MM.1S (cell line): ENCODE measurements at regions not wholly inside any gene's neighbourhood (a gene's known extent, or its start where the extent isn't known, plus 50 kb on each side); places are given as distances from the start of the nearest gene placed in this dataset.
"Not testable (repeated sequence)": the region's sequence is repeated elsewhere in the genome, so short reads cannot be mapped to it uniquely, and the experiment has no call there.

Experiments
- DNase-seq: peaks from one replicate; pipeline ENCODE4 v3.0.0-alpha.2; 2015
- H2AFZ ChIP-seq: fragments of 300-600 bp; sonication (generic); 2 replicates; pipeline ENCODE4 v1.6.0; 2016; ENCODE audit warnings: antibody characterized with exemption, low read length
- H3F3A ChIP-seq: fragments of 300-600 bp; sonication (generic); 2 replicates; pipeline ENCODE4 v1.6.1; 2016; ENCODE audit warnings: mild to moderate bottlenecking, antibody characterized with exemption, low read length, moderate library complexity, mixed read lengths; ENCODE audit not compliant: insufficient read depth
- H3K27ac ChIP-seq: fragments of 300-600 bp; sonication (generic); 2 replicates; pipeline ENCODE4 v1.5.1; 2016; ENCODE audit warnings: mild to moderate bottlenecking, low read length
- H3K27me3 ChIP-seq: fragments of 300-600 bp; sonication (generic); replicated peaks from 2 replicates; pipeline ENCODE4 v1.6.0; 2016; ENCODE audit warnings: low read length; ENCODE audit not compliant: insufficient read depth
- H3K36me3 ChIP-seq: fragments of 300-600 bp; sonication (generic); replicated peaks from 2 replicates; pipeline ENCODE4 v1.6.1; 2016; ENCODE audit warnings: mild to moderate bottlenecking, low read length, mixed read lengths; ENCODE audit not compliant: insufficient read depth
- H3K4me1 ChIP-seq: fragments of 300-600 bp; sonication (generic); 2 replicates; pipeline ENCODE4 v1.6.1; 2016; ENCODE audit warnings: low read length, mixed read lengths
- H3K4me2 ChIP-seq: fragments of 300-600 bp; sonication (generic); 2 replicates; pipeline ENCODE4 v1.6.0; 2016; ENCODE audit warnings: low read depth, low read length
- H3K4me3 ChIP-seq: fragments of 300-600 bp; sonication (generic); 2 replicates; pipeline ENCODE4 v1.5.1; 2016; ENCODE audit warnings: low read length, mixed read lengths
- H3K79me2 ChIP-seq: fragments of 300-600 bp; sonication (generic); 2 replicates; pipeline ENCODE4 v1.6.1; 2016; ENCODE audit warnings: mixed run types, low read length, mixed read lengths
- H3K9ac ChIP-seq: fragments of 300-600 bp; sonication (generic); 2 replicates; pipeline ENCODE4 v1.6.1; 2016; ENCODE audit warnings: low read length, mixed read lengths
- H3K9me2 ChIP-seq: fragments of 300-600 bp; sonication (generic); replicated peaks from 2 replicates; pipeline ENCODE4 v1.6.1; 2016; ENCODE audit warnings: mild to moderate bottlenecking, low read length, mixed read lengths; ENCODE audit not compliant: insufficient read depth
- H3K9me3 ChIP-seq: fragments of 300-600 bp; sonication (generic); replicated peaks from 2 replicates; pipeline ENCODE4 v1.6.1; 2016; ENCODE audit warnings: mild to moderate bottlenecking, low read length, mixed read lengths; ENCODE audit not compliant: insufficient read depth
- H4K20me1 ChIP-seq: fragments of 300-600 bp; sonication (generic); 2 replicates; pipeline ENCODE4 v1.6.1; 2016; ENCODE audit warnings: mild to moderate bottlenecking, low read length, moderate library complexity, mixed read lengths; ENCODE audit not compliant: insufficient read depth
- EZH2 ChIP-seq: fragments of 300-600 bp; sonication (generic); optimal IDR thresholded peaks from 2 replicates; pipeline ENCODE3; 2017; ENCODE audit warnings: low read depth, mild to moderate bottlenecking, antibody characterized with exemption, low read length, mixed read lengths
- EZH2phosphoT487 ChIP-seq: fragments of 300-600 bp; sonication (generic); IDR thresholded peaks from 2 replicates; pipeline ENCODE4 v1.6.1; 2018; ENCODE audit warnings: antibody characterized with exemption, low read length
- TF ChIP-seq, protein P1 (sequence below): fragments of 300-600 bp; sonication (generic); IDR thresholded peaks from 2 replicates; pipeline ENCODE4 v1.5.1; 2016; ENCODE audit warnings: antibody characterized with exemption, low read length, mixed read lengths

DNA sequence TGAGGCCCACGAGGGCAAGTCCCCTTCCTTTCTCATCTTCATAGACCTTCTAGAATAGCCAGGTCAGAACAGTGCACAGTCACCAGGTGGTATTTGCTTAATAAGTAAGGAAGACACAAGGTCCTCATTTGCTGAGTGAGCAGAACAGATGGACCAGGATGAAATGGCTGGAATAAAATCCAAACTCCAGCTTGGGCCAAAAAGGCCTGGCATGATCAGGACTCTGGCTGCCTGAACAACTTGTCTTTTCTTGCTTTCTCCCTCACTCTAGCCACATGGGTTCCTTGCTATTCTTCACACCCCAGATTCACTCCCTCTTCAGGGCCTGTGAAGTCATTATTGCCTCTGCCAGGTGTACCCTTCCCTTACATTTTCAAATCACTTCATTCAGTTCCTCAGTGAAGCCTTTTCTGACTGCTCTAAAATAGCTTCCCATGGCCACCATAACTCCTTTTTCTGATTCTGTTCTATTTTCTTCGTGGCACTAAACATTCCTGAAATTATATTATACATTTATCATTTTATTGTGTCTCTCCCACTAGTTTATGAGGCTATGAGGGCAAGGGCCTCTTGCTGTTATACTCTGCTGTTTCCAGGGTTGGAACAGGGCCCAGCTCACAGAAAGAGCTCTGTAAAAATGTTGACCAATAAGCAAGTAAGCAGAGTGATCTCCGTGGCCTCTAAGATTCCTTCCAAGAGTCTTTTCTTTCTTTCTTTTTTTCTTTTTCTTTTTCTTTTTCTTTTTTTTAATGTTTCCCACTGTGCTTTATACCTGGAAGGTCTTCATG is 150.8 kb downstream of the TTC8 start:
- Histone ChIP-seq H3K27ac (no peak overlapping the region), H3K9me2 (no peaks in the 10 kb centered on the region), H3K79me2 (no peaks in the 10 kb centered on the region), H3K36me3 (no peaks in the 10 kb centered on the region), H3K4me3 (no peak overlapping the region), H3F3A (no peaks in the 10 kb centered on the region), H2AFZ (no peak overlapping the region), H3K4me2 (no peak overlapping the region), H3K4me1 (no peaks in the 10 kb centered on the region), H3K9me3 (no peaks in the 10 kb centered on the region), H4K20me1 (no peaks in the 10 kb centered on the region), H3K9ac (no peak overlapping the region), H3K27me3 (no peaks in the 10 kb centered on the region)
- no peak for DNase-seq
- TF ChIP-seq, protein P1, sequence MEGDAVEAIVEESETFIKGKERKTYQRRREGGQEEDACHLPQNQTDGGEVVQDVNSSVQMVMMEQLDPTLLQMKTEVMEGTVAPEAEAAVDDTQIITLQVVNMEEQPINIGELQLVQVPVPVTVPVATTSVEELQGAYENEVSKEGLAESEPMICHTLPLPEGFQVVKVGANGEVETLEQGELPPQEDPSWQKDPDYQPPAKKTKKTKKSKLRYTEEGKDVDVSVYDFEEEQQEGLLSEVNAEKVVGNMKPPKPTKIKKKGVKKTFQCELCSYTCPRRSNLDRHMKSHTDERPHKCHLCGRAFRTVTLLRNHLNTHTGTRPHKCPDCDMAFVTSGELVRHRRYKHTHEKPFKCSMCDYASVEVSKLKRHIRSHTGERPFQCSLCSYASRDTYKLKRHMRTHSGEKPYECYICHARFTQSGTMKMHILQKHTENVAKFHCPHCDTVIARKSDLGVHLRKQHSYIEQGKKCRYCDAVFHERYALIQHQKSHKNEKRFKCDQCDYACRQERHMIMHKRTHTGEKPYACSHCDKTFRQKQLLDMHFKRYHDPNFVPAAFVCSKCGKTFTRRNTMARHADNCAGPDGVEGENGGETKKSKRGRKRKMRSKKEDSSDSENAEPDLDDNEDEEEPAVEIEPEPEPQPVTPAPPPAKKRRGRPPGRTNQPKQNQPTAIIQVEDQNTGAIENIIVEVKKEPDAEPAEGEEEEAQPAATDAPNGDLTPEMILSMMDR = no peak
- TF ChIP-seq EZH2phosphoT487 (no peak), EZH2 (no peak)

DNA sequence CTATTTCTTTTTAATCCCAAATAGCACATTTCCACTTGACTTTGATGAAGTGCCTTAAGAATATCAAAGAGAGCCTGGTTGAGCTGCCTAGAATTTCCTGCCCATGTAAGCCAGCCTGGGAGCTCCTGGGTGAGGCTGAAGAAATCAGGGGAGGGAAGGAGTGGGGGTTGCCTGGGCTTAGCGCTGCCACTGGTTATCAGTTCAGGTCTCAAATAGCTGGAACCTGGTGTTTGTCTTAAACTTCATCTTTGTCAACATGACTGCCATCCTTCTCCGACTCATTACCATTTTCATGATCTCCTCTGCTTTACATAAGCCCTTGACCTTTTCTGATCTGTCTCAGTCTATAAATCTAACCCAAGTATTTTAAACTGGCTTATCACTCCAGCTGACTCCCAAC is 151.5 kb downstream of the TTC8 start:
- no peaks in the 10 kb centered on the region for H3K4me1 ChIP-seq
- no peaks in the 10 kb centered on the region for H3K9me2 ChIP-seq
- no peak overlapping the region for H3K9ac ChIP-seq
- TF ChIP-seq EZH2 = no peak
- TF ChIP-seq, protein P1 = no peak
- TF ChIP-seq EZH2phosphoT487 = no peak
- no peaks in the 10 kb centered on the region for H3K36me3 ChIP-seq
- no peaks in the 10 kb centered on the region for H3F3A ChIP-seq
- H3K79me2 ChIP-seq = no peaks in the 10 kb centered on the region
- no peak overlapping the region for H3K4me3 ChIP-seq
- no peak for DNase-seq
- no peaks in the 10 kb centered on the region for H3K27me3 ChIP-seq
- H3K9me3 ChIP-seq = no peaks in the 10 kb centered on the region
- H4K20me1 ChIP-seq = no peaks in the 10 kb centered on the region
- H3K4me2 ChIP-seq = no peak overlapping the region
- no peak overlapping the region for H3K27ac ChIP-seq
- no peak overlapping the region for H2AFZ ChIP-seq

DNA sequence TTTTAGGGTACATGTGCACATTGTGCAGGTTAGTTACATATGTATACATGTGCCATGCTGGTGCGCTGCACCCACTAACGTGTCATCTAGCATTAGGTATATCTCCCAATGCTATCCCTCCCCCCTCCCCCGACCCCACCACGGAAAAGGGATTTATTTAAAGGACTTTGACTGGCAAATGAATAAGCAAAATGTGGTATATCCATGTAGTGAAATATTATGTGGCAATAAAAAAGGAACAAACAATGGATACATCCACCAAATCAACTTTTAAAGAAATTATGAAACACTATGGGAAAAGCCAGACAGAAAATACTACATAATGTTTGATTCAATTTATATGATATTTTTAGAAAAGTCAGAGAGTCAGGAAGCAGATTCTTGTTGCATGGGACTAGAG is 156.5 kb downstream of the TTC8 start:
- H3K9me2 ChIP-seq, H2AFZ ChIP-seq, H3K36me3 ChIP-seq, H3K4me3 ChIP-seq, H3K79me2 ChIP-seq, DNase-seq, H4K20me1 ChIP-seq, H3F3A ChIP-seq, H3K4me2 ChIP-seq, H3K27me3 ChIP-seq, H3K27ac ChIP-seq, H3K9ac ChIP-seq, H3K9me3 ChIP-seq, H3K4me1 ChIP-seq: not testable (repeated sequence)

DNA sequence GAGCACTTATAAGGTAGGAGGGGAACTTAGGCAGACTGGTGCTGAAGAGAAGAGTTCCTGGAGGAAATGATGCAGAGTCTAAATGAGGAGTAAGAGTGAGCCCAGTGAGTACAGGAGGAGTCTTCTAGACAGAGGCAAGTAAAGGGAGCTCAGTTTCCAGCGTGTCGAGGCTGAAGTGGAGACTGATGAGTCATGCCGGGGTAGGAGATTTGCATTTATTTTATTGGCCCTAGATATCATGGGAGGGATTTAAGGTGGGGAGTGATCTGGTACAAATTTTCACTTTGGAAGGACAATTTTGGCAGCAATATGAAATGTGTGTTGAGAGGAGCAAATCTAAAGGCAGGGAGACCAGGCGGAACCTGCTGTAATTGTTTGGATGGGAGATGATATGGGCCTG is 157.5 kb downstream of the TTC8 start:
- H3K9me3 ChIP-seq = no peaks in the 10 kb centered on the region
- H3K27me3 ChIP-seq = no peaks in the 10 kb centered on the region
- H4K20me1 ChIP-seq = no peaks in the 10 kb centered on the region
- no peak overlapping the region for H3K27ac ChIP-seq
- no peaks in the 10 kb centered on the region for H3K79me2 ChIP-seq
- TF ChIP-seq EZH2phosphoT487 (no peak), EZH2 (no peak)
- TF ChIP-seq, protein P1 = no peak
- H3K4me1 ChIP-seq = no peaks in the 10 kb centered on the region
- no peak overlapping the region for H3K4me3 ChIP-seq
- H3K9me2 ChIP-seq = no peaks in the 10 kb centered on the region
- H2AFZ ChIP-seq = no peak overlapping the region
- H3K4me2 ChIP-seq = no peak overlapping the region
- H3F3A ChIP-seq = no peaks in the 10 kb centered on the region
- no peaks in the 10 kb centered on the region for H3K36me3 ChIP-seq
- no peak overlapping the region for H3K9ac ChIP-seq
- no peak for DNase-seq
